Keratinocyte (primary cell): ENCODE measurements at regions not wholly inside any gene's neighbourhood (a gene's known extent, or its start where the extent isn't known, plus 50 kb on each side); places are given as distances from the start of the nearest gene placed in this dataset.
"Not testable (repeated sequence)": the region's sequence is repeated elsewhere in the genome, so short reads cannot be mapped to it uniquely, and the experiment has no call there.

Experiments
- DNase-seq: peaks from one replicate; pipeline ENCODE4 v3.0.0-alpha.2; 2011; ENCODE audit warnings: low read depth, missing footprints, low spot score
- FAIRE-seq: peaks from 2 replicates; lab custom pipeline; 2011; peaks lifted over from hg19 to GRCh38; lab: Jason Lieb, UNC
- H2AFZ ChIP-seq: 2 replicates; pipeline ENCODE4 v1.6.0; 2012; ENCODE audit warnings: low read length, control low read depth, inconsistent platforms; ENCODE audit not compliant: control insufficient read depth
- H3K27ac ChIP-seq: 2 replicates; pipeline ENCODE4 v1.5.1; 2011; ENCODE audit warnings: low read length; ENCODE audit not compliant: control insufficient read depth, insufficient read depth
- H3K27me3 ChIP-seq: 3 replicates; pipeline ENCODE4 v1.6.0; 2011; ENCODE audit warnings: low read length; ENCODE audit not compliant: control insufficient read depth, insufficient read depth; ENCODE audit errors: extremely low read depth
- H3K36me3 ChIP-seq, 2 experiments: 2 replicates in 1 of 2; 3 replicates in 1 of 2; pipeline ENCODE4 v1.5.1; 2011; ENCODE audit warnings: low read length in 2 of 2, mild to moderate bottlenecking in 1 of 2; ENCODE audit not compliant: control insufficient read depth in 2 of 2, insufficient read depth in 2 of 2; ENCODE audit errors: extremely low read depth in 1 of 2
- H3K4me1 ChIP-seq: 3 replicates; pipeline ENCODE4 v1.5.1; 2011; ENCODE audit warnings: low read length; ENCODE audit not compliant: control insufficient read depth, insufficient read depth; ENCODE audit errors: extremely low read depth
- H3K4me2 ChIP-seq: 3 replicates; pipeline ENCODE4 v1.6.0; 2011; ENCODE audit warnings: low read depth, low read length; ENCODE audit not compliant: control insufficient read depth, insufficient read depth; ENCODE audit errors: extremely low read depth
- H3K4me3 ChIP-seq, 3 experiments: fragments of 200-600 bp in 1 of 3; sonication (generic) in 1 of 3; 2 replicates in 2 of 3; 3 replicates in 1 of 3; pipeline ENCODE4 v1.5.1; 2011 to 2016; ENCODE audit warnings: low read length in 3 of 3, mild to moderate bottlenecking in 3 of 3, control low read depth in 2 of 3, inconsistent platforms in 1 of 3, low read depth in 1 of 3, mixed read lengths in 1 of 3, mixed run types in 1 of 3, moderate library complexity in 1 of 3; ENCODE audit not compliant: control insufficient read depth in 2 of 3, insufficient read depth in 2 of 3; ENCODE audit errors: extremely low read depth in 1 of 3
- H3K79me2 ChIP-seq: 2 replicates; pipeline ENCODE4 v1.6.0; 2012; ENCODE audit warnings: low read length; ENCODE audit not compliant: control insufficient read depth, insufficient read depth
- H3K9ac ChIP-seq: 3 replicates; pipeline ENCODE4 v1.6.0; 2011; ENCODE audit warnings: low read length; ENCODE audit not compliant: control insufficient read depth, insufficient read depth; ENCODE audit errors: extremely low read depth
- H3K9me1 ChIP-seq: 3 replicates; pipeline ENCODE4 v1.6.0; 2011; ENCODE audit warnings: low read length; ENCODE audit not compliant: control insufficient read depth, insufficient read depth; ENCODE audit errors: extremely low read depth
- H3K9me3 ChIP-seq: 2 replicates; pipeline ENCODE4 v1.5.1; 2012; ENCODE audit warnings: low read depth, low read length; ENCODE audit not compliant: control insufficient read depth
- H4K20me1 ChIP-seq: 3 replicates; pipeline ENCODE4 v1.6.0; 2011; ENCODE audit warnings: low read length; ENCODE audit not compliant: control insufficient read depth, insufficient read depth; ENCODE audit errors: extremely low read depth
- CTCF ChIP-seq, 3 experiments: IDR thresholded peaks in 1 of 3; conservative IDR thresholded peaks in 1 of 3; optimal IDR thresholded peaks in 1 of 3; 2 replicates in 2 of 3; 3 replicates in 1 of 3; pipeline versions ENCODE3 to v1.5.1; 2011; ENCODE audit warnings: low read length in 3 of 3, mild to moderate bottlenecking in 3 of 3, moderate library complexity in 2 of 3, control low read depth in 1 of 3, inconsistent platforms in 1 of 3; ENCODE audit not compliant: insufficient read depth in 2 of 3; ENCODE audit errors: extremely low read depth in 1 of 3
- EZH2 ChIP-seq: IDR thresholded peaks from one replicate; pipeline ENCODE4 v1.6.1; 2012; ENCODE audit warnings: inconsistent platforms, mild to moderate bottlenecking, low read length, moderate library complexity
- dilution Hi-C: fragments of 300-500 bp; cut with MboI; formaldehyde crosslinking; loops from one replicate; pipeline ENCODE4 v1.7.0; 2020; ENCODE audit warnings: low sequenced_read_pairs; ENCODE audit not compliant: extremely low pct_ligation_motif_present

DNA sequence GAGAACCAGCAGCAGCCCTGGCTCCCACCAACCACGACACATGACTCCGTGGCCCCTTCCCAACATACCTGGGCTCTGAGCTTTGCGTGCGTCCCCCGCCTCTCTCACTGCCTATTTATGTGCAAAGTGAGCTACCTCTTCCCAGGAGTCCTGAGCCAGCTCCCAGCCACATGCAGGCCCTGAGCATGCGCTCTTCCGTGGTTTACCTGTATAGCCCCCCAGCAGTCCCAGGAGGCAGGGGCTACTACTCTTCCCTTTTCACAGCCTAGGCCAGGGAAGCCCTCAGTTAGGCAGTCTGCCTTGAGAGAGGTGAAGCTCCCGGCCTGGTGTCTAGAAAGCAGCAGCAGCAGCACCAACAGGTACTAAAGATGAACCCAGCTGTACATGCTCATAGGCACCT is 114.8 kb upstream of the CDYL start:
- H3K36me3 ChIP-seq = no peaks in the 10 kb centered on the region
- no peaks in the 10 kb centered on the region for H3K4me1 ChIP-seq
- FAIRE-seq (no peak), DNase-seq (no peak)
- dilution Hi-C loops = no loop called here
- no peak overlapping the region for H3K4me2 ChIP-seq
- H4K20me1 ChIP-seq = no peaks in the 10 kb centered on the region
- no peak for TF ChIP-seq CTCF (optimal IDR thresholded peaks at IDR 0.05 in 1 of 3, IDR thresholded peaks at IDR 0.05 in 1 of 3, conservative IDR thresholded peaks at IDR 0.05 in 1 of 3; ENCODE audit: extremely low read depth in 1 of 3, insufficient read depth in 2 of 3, low read length in 3 of 3)
- no peak for TF ChIP-seq EZH2
- H2AFZ ChIP-seq = no peak overlapping the region
- H3K9me1 ChIP-seq = no peaks in the 10 kb centered on the region
- no peaks in the 10 kb centered on the region for H3K27me3 ChIP-seq
- no peak overlapping the region for H3K27ac ChIP-seq
- H3K4me3 ChIP-seq = no peak overlapping the region
- H3K9me3 ChIP-seq = no peaks in the 10 kb centered on the region
- no peak overlapping the region for H3K9ac ChIP-seq
- H3K79me2 ChIP-seq = no peaks in the 10 kb centered on the region

DNA sequence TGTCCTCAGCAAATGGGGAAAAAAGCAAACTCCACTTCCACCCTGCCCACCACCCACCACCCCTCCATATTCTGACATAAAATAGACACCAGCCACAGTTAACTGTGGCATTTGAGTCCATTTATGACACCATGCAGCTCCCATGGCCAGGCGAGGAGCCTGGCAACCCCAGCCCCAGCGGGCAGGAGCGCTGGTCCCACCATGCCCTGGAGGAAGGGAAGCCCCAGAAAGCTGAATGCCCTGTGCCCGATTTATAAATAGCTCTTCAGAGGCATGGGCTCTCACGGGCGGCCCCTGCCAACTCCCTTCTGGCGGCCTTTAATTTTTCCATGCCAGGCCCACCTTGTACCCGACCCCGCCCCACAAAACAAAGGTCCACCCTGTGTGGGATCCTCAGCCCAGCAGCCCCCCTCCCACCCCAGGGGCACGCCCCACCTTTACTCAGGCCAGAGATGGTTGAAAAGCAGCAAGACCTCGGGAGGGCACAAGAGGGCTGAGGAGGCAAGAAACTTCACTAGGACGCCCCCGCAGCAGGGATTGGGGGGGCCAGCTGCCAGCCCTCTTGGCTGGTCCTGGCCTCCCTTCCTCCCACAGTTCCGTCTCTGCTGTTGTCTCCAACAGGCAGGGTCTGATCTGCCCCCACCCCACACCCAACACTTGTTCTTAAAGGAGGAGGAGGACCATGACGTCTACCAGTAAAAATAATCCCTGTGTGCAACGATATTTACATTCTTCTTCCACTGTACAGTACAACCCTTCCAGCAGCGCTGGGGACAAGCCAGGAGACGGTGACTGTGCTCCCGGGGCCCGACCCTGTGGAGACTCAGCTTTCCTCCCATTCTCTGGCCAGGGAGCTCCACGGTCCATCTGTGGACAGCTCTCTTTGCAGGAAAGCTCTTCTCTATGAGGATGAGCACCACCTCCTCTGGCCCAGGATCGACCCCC is 115.6 kb upstream of the CDYL start:
- H3K4me3 ChIP-seq = no peak overlapping the region
- H3K4me1 ChIP-seq = no peaks in the 10 kb centered on the region
- no peak overlapping the region for H3K4me2 ChIP-seq
- H3K79me2 ChIP-seq = no peaks in the 10 kb centered on the region
- DNase-seq (no peak), FAIRE-seq (no peak)
- no peaks in the 10 kb centered on the region for H3K9me3 ChIP-seq
- no peak for TF ChIP-seq EZH2
- TF ChIP-seq CTCF (optimal IDR thresholded peaks at IDR 0.05 in 1 of 3, IDR thresholded peaks at IDR 0.05 in 1 of 3, conservative IDR thresholded peaks at IDR 0.05 in 1 of 3; ENCODE audit: extremely low read depth in 1 of 3, insufficient read depth in 2 of 3, low read length in 3 of 3) = no peak
- H3K27me3 ChIP-seq = no peaks in the 10 kb centered on the region
- dilution Hi-C loops = no loop called here
- no peak overlapping the region for H2AFZ ChIP-seq
- H3K27ac ChIP-seq = no peak overlapping the region
- H3K36me3 ChIP-seq = no peaks in the 10 kb centered on the region
- no peaks in the 10 kb centered on the region for H4K20me1 ChIP-seq
- H3K9ac ChIP-seq = no peak overlapping the region
- H3K9me1 ChIP-seq = no peaks in the 10 kb centered on the region

DNA sequence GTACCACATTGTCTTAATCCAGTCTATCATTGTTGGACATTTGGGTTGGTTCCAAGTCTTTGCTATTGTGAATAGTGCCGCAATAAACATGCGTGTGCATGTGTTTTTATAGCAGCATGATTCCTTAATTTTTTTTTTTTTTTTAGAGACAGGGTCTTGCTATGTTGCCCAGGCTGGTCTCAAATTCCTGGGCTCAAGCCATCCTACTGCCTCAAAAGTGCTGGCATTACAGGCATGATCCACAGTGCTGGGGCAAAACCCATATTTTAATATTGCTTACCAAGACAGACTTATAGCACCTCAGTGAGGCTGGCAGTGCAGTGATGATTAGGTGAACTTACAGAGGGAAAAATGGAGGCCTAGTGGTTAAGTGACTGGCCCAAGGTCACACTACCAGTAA is 116.5 kb upstream of the CDYL start:
- DNase-seq, H3K36me3 ChIP-seq, H4K20me1 ChIP-seq, H3K27ac ChIP-seq, H3K9me1 ChIP-seq, H3K9me3 ChIP-seq, H3K4me2 ChIP-seq, dilution Hi-C loops, FAIRE-seq, H3K4me1 ChIP-seq, H3K4me3 ChIP-seq, H3K9ac ChIP-seq, H3K27me3 ChIP-seq, H2AFZ ChIP-seq, H3K79me2 ChIP-seq: not testable (repeated sequence)
